ENCODE measurements at regions not wholly inside any gene's neighbourhood (a gene's known extent, or its start where the extent isn't known, plus 50 kb on each side); places are given as distances from the start of the nearest gene placed in this dataset.

DNA sequence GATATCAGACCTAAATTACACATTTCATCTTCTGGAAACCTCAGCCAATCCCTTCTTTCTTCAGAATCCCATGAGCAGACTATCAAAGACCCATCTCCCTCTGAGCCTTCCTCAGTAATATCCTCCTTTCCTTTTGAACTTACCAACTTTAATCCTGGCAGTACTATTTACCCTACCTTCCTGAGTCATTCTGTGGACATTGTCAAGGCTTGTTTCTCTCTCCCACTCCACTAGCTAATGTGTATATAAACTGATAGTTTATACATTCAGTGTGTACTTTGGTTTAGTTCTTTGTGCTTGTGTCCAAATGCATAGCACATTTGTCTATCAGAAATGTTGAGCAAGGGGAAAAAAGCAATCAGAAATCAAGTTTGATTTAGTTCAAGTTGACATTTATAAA, 568.3 kb downstream of the CSNK1G3 start:
- no peak overlapping the region for H3K4me3 ChIP-seq (replicated peaks in 1 of 3; ENCODE audit: low read depth in 2 of 3, low read length in 3 of 3)
- Mint-ChIP-seq H3K4me3 (no peak overlapping the region), H3K36me3 (no peaks in the 10 kb centered on the region), H3K27me3 (ENCODE audit: low read depth in 3 of 3) (no peaks in the 10 kb centered on the region), H3K9me3 (peaks cover 0 to 10% (median 4%) of the 10 kb centered on the region in 7 donors), H3K27ac (no peak overlapping the region), H3K4me1 (no peaks in the 10 kb centered on the region)
- H3K4me1 ChIP-seq (ENCODE audit: control insufficient read depth in 1 of 2, insufficient read depth in 2 of 2, low read length in 2 of 2), result no peaks in the 10 kb centered on the region
- H3K27me3 ChIP-seq (ENCODE audit: control insufficient read depth in 2 of 2, insufficient read depth in 2 of 2, low read length in 2 of 2), result no peaks in the 10 kb centered on the region
- no peak overlapping the region for H2AFZ ChIP-seq (ENCODE audit: insufficient read depth, low read depth, low read length, poor library complexity, severe bottlenecking)
- no peak for TF ChIP-seq CTCF (IDR thresholded peaks at IDR 0.05)
- no peak for DNase-seq
- no peaks in the 10 kb centered on the region for H4K20me1 ChIP-seq (ENCODE audit: insufficient read depth, low read length)
- no peak overlapping the region for H3K27ac ChIP-seq (ENCODE audit: low read depth in 1 of 2, low read length in 2 of 2)
- H3K36me3 ChIP-seq (replicated peaks in 1 of 2; ENCODE audit: control insufficient read depth in 1 of 2, insufficient read depth in 2 of 2, low read length in 2 of 2), result no peaks in the 10 kb centered on the region
- no peak overlapping the region for H3K9ac ChIP-seq (ENCODE audit: insufficient read depth, low read length, poor library complexity, severe bottlenecking)
- H3K4me2 ChIP-seq (replicated peaks; ENCODE audit: extremely low read depth, low read length, poor library complexity, severe bottlenecking), result no peak overlapping the region
- H3K79me2 ChIP-seq (ENCODE audit: insufficient read depth, low read length), result no peaks in the 10 kb centered on the region
- peaks cover 0 to 4% of the 10 kb centered on the region in 2 donors for H3K9me3 ChIP-seq (replicated peaks in 1 of 2; ENCODE audit: control insufficient read depth in 1 of 2, insufficient read depth in 1 of 2, low read length in 2 of 2)
- intact Hi-C loops (cut with micrococcal nuclease), result no loop called here

GRCh38 chr5:124079062-124079461, 567.1 kb downstream of the CSNK1G3 start:
- Mint-ChIP-seq H3K4me3 (no peak overlapping the region), H3K27ac (no peak overlapping the region), H3K4me1 (no peaks in the 10 kb centered on the region), H3K9me3 (peaks cover 0 to 13% (median 4%) of the 10 kb centered on the region in 7 donors), H3K36me3 (no peaks in the 10 kb centered on the region), H3K27me3 (ENCODE audit: low read depth in 3 of 3) (no peaks in the 10 kb centered on the region)
- Histone ChIP-seq H3K4me3 (replicated peaks in 1 of 3; ENCODE audit: low read depth in 2 of 3, low read length in 3 of 3) (no peak overlapping the region), H3K9me3 (replicated peaks in 1 of 2; ENCODE audit: control insufficient read depth in 1 of 2, insufficient read depth in 1 of 2, low read length in 2 of 2) (peaks cover 0 to 4% of the 10 kb centered on the region in 2 donors), H3K4me1 (ENCODE audit: control insufficient read depth in 1 of 2, insufficient read depth in 2 of 2, low read length in 2 of 2) (no peaks in the 10 kb centered on the region), H3K27ac (ENCODE audit: low read depth in 1 of 2, low read length in 2 of 2) (no peak overlapping the region), H4K20me1 (ENCODE audit: insufficient read depth, low read length) (no peaks in the 10 kb centered on the region), H3K27me3 (ENCODE audit: control insufficient read depth in 2 of 2, insufficient read depth in 2 of 2, low read length in 2 of 2) (no peaks in the 10 kb centered on the region), H3K4me2 (replicated peaks; ENCODE audit: extremely low read depth, low read length, poor library complexity, severe bottlenecking) (no peak overlapping the region), H3K36me3 (replicated peaks in 1 of 2; ENCODE audit: control insufficient read depth in 1 of 2, insufficient read depth in 2 of 2, low read length in 2 of 2) (no peaks in the 10 kb centered on the region), H3K9ac (ENCODE audit: insufficient read depth, low read length, poor library complexity, severe bottlenecking) (no peak overlapping the region), H3K79me2 (ENCODE audit: insufficient read depth, low read length) (no peaks in the 10 kb centered on the region), H2AFZ (ENCODE audit: insufficient read depth, low read depth, low read length, poor library complexity, severe bottlenecking) (no peak overlapping the region)
- TF ChIP-seq CTCF (IDR thresholded peaks at IDR 0.05), result no peak
- intact Hi-C loops (cut with micrococcal nuclease), result no loop called here
- no peak for DNase-seq

All from CD14-positive monocyte (primary cell).